CD1c-positive myeloid dendritic cell (primary cell): ENCODE measurements at regions not wholly inside any gene's neighbourhood (a gene's known extent, or its start where the extent isn't known, plus 50 kb on each side); places are given as distances from the start of the nearest gene placed in this dataset.
"Not testable (repeated sequence)": the region's sequence is repeated elsewhere in the genome, so short reads cannot be mapped to it uniquely, and the experiment has no call there.

Experiments
- DNase-seq: peaks from one replicate; pipeline ENCODE4 v3.0.0-alpha.2; 2016; ENCODE audit errors: extremely low spot score

DNA sequence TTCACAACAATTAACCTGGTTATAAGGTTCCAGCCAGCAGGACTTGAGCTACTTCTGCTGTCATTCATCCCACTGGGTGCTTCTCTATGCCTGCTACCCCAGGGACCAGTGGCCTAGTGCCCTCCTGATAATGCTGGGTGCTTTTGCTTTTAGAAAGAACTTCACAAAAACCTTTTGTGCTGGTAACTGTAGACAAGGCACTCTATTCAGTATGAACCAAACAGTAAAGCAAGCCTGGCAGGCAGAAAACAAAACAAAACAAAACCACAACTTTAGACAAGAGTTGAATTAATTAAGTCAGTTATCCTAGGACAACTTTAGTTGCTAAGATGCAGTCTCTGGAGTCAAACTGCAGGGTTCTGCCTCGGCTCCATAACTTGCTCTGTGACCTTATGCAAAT is 61.9 kb upstream of the ADGRL2 start:
- DNase-seq: no peak

GRCh38 chr1:81733480-81733879 is 67.3 kb upstream of the ADGRL2 start:
- no peak for DNase-seq

GRCh38 chr1:81731989-81732388 is 68.7 kb upstream of the ADGRL2 start:
- no peak for DNase-seq

GRCh38 chr1:81730881-81731280 is 69.9 kb upstream of the ADGRL2 start:
- DNase-seq: no peak

GRCh38 chr1:81730299-81730698 is 70.4 kb upstream of the ADGRL2 start:
- DNase-seq: not testable (repeated sequence)

DNA sequence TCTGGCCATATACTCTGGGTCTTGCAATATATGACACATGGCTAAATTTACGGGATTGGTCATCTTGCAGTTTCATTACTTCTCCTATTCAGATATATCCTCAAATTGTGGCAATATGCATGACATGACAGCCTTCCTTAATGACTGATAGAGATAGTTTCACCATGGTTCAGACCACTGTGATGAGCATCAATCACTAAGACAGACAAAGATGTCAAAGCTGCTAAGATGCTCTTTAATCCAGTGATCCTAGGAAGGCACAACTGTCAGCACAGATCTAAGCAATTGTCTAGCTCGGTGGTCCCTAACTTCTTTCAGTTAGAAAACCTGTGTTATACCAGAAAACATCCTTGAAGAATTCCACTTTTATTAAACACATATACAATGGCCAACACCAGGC is 70.9 kb upstream of the ADGRL2 start:
- no peak for DNase-seq

GRCh38 chr1:81729239-81729638 is 71.5 kb upstream of the ADGRL2 start:
- no peak for DNase-seq

DNA sequence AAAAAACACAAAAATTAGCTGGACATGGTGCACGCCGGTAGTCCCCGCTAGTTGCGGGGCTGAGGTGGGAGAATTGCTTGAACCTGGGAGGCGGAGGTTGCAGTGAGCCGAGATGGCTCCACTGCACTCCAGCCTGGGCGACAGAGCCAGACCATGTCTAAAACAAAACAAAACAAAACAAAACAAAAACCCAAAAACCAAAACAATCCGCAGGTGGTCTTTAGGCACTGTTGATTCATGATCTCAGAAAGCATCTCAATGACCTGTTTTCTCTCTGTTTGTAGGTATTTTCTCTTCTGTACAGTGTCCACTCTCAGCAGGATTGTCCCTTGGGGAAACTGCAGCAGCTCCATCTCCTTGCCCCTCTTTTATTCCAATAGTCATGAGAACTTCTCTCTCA is 74.9 kb upstream of the ADGRL2 start:
- no peak for DNase-seq

GRCh38 chr1:81722631-81723328 is 78.0 kb upstream of the ADGRL2 start:
- DNase-seq: not testable (repeated sequence)

- DNase-seq: not testable (repeated sequence)
Measured at GRCh38 chr1:81720256-81720655, 80.5 kb upstream of the ADGRL2 start.

DNA sequence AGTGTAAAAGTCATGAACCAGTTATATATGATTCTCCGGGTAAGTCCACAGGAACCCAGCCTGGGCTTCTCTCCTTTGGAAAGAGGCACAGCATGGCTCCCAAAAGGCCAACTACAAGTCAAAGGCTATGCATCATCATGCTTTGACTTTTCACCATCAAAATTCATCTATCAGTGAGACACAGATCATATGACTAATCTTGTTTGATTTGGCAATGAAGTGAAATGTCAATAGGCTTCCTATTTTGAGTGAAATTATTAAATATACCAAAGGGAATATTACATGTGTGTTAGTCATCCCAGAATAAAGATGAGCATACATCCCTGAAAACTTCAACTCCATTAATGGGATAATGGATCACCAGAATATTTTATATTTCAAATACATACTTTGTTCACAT is 83.5 kb upstream of the ADGRL2 start:
- DNase-seq: no peak

- no peak for DNase-seq
Measured at GRCh38 chr1:81715391-81715790, 85.3 kb upstream of the ADGRL2 start.

GRCh38 chr1:81714636-81715035 is 86.1 kb upstream of the ADGRL2 start:
- no peak for DNase-seq

DNA sequence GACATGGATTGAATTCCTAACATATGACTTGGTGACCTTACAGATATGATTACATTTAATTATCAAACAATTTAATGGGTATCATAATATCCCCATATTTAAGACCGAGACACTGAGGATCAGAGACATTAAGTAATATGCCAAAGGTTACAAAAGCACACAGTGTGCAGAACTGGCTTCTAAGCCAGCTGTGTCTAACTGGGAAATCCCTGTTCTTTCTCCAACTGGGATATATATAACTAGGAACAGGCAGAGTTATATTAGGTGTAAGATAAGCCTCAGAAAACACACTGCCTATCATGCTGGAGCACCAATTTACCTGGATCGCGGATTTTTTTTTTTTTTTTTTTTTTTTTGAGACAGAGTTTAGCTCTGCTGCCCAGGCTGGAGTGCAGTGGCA is 88.3 kb upstream of the ADGRL2 start:
- no peak for DNase-seq

DNA sequence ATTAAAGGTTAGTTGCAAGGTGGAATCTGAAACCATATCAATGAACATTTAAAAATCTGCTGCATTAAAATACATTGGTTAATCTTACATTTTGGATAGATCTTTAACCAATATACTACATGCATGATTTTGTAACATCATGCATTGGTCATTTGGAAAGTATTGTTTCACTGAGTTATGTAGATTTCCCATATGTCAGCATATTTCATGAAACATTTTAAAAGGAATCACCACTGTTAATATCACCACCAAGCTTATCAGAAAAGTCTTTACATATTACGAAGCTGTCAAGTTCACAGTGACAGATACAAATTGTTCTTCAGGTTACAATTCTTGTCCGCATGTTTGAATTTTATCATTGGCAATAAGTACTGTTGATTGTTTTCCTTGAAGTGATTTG is 89.9 kb upstream of the ADGRL2 start:
- no peak for DNase-seq

DNA sequence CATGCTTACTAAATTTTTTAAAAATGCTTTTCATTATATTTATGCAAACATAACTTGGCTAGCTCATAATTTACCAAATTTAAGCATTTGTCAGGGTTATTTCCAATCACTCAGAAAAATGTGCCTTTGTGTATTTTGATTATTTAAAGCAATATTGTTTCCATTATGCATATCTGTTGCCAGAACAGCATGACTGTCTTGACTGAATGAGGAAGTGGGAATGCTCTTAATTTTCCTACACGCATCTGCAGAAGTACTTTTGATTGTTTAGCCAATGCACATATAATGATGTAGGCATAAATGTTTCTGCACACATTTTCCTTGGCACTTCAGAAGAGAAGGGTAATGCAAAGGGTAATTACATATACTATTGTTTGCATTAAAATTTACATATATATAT is 92.5 kb upstream of the ADGRL2 start:
- DNase-seq: no peak

DNA sequence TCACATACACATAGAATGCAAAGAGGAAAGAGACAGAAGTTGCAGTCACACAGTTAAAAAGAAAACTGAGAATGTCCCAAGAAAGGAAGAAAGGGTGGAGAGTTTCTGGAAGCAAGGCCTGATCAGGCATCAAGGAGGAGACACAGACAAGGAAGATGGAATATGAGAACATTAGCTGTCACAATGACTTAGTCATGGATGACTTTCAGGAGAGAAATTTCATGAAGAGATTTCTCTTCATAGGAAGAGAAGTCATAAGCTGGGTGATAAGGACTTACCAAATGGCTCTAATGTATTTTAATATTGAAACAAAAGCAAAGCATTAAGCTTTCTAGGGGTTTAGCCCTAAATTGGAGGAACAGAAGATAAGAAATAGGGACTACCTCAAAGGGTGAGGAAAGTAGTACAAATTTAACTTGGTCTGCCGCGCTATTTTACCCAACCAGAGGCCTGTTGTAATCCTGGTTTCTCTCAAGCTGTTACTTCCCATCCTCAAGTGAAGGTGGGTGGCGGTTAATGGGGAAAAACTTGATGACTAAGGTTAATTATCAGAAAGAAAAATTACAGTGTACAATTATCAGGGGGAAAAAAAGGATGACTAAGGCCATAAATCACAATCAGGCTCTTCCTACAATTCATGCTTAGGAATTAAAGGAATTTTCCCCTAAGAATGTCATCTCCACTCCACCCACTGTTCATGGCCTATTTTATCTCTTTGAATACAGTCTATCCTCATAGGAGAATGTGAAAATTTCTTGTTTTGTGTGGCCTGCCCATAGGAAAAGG is 93.9 kb upstream of the ADGRL2 start:
- DNase-seq: no peak

GRCh38 chr1:81703756-81704463 is 96.8 kb upstream of the ADGRL2 start:
- DNase-seq: no peak

GRCh38 chr1:81703391-81703755 is 97.4 kb upstream of the ADGRL2 start:
- no peak for DNase-seq

- DNase-seq: no peak
Measured at GRCh38 chr1:81702903-81703302, 97.8 kb upstream of the ADGRL2 start.

DNA sequence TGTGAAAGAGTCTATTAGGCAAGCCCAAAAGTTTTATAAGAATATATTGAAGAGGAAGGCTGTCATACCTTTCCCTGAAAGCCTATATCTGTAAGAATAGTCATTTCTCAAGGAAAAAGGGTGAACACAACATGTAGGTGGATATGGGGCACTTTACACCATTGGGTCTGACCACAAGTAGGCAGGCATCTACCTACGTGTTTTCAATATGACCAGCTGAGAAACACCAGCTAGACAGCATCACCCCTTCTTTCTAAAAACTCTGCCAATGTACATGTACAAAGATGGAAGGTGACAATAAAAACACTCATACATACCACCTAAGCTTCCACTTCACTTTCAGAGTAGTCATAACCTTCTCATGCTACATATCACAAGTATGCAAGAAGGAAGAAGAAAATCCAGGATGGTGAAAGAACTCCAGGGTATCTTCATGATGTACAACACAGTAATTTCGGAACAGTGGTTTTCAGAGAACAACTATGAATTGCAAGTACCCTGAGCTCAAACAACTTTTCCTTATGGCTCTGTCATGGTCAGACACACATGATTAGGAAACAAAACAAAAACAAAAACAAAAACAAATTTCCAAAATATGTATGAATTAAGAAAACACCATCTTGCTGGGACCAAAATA is 98.5 kb upstream of the ADGRL2 start:
- DNase-seq: no peak

- DNase-seq: no peak
Measured at GRCh38 chr1:81700728-81701470, 99.8 kb upstream of the ADGRL2 start.
